Keratinocyte (primary cell): ENCODE measurements at regions not wholly inside any gene's neighbourhood (a gene's known extent, or its start where the extent isn't known, plus 50 kb on each side); places are given as distances from the start of the nearest gene placed in this dataset.

Experiments
- DNase-seq: peaks from one replicate; pipeline ENCODE4 v3.0.0-alpha.2; 2011; ENCODE audit warnings: low read depth, missing footprints, low spot score
- FAIRE-seq: peaks from 2 replicates; lab custom pipeline; 2011; peaks lifted over from hg19 to GRCh38; lab: Jason Lieb, UNC
- H2AFZ ChIP-seq: 2 replicates; pipeline ENCODE4 v1.6.0; 2012; ENCODE audit warnings: low read length, control low read depth, inconsistent platforms; ENCODE audit not compliant: control insufficient read depth
- H3K27ac ChIP-seq: 2 replicates; pipeline ENCODE4 v1.5.1; 2011; ENCODE audit warnings: low read length; ENCODE audit not compliant: control insufficient read depth, insufficient read depth
- H3K27me3 ChIP-seq: 3 replicates; pipeline ENCODE4 v1.6.0; 2011; ENCODE audit warnings: low read length; ENCODE audit not compliant: control insufficient read depth, insufficient read depth; ENCODE audit errors: extremely low read depth
- H3K36me3 ChIP-seq, 2 experiments: 2 replicates in 1 of 2; 3 replicates in 1 of 2; pipeline ENCODE4 v1.5.1; 2011; ENCODE audit warnings: low read length in 2 of 2, mild to moderate bottlenecking in 1 of 2; ENCODE audit not compliant: control insufficient read depth in 2 of 2, insufficient read depth in 2 of 2; ENCODE audit errors: extremely low read depth in 1 of 2
- H3K4me1 ChIP-seq: 3 replicates; pipeline ENCODE4 v1.5.1; 2011; ENCODE audit warnings: low read length; ENCODE audit not compliant: control insufficient read depth, insufficient read depth; ENCODE audit errors: extremely low read depth
- H3K4me2 ChIP-seq: 3 replicates; pipeline ENCODE4 v1.6.0; 2011; ENCODE audit warnings: low read depth, low read length; ENCODE audit not compliant: control insufficient read depth, insufficient read depth; ENCODE audit errors: extremely low read depth
- H3K4me3 ChIP-seq, 3 experiments: fragments of 200-600 bp in 1 of 3; sonication (generic) in 1 of 3; 2 replicates in 2 of 3; 3 replicates in 1 of 3; pipeline ENCODE4 v1.5.1; 2011 to 2016; ENCODE audit warnings: low read length in 3 of 3, mild to moderate bottlenecking in 3 of 3, control low read depth in 2 of 3, inconsistent platforms in 1 of 3, low read depth in 1 of 3, mixed read lengths in 1 of 3, mixed run types in 1 of 3, moderate library complexity in 1 of 3; ENCODE audit not compliant: control insufficient read depth in 2 of 3, insufficient read depth in 2 of 3; ENCODE audit errors: extremely low read depth in 1 of 3
- H3K79me2 ChIP-seq: 2 replicates; pipeline ENCODE4 v1.6.0; 2012; ENCODE audit warnings: low read length; ENCODE audit not compliant: control insufficient read depth, insufficient read depth
- H3K9ac ChIP-seq: 3 replicates; pipeline ENCODE4 v1.6.0; 2011; ENCODE audit warnings: low read length; ENCODE audit not compliant: control insufficient read depth, insufficient read depth; ENCODE audit errors: extremely low read depth
- H3K9me1 ChIP-seq: 3 replicates; pipeline ENCODE4 v1.6.0; 2011; ENCODE audit warnings: low read length; ENCODE audit not compliant: control insufficient read depth, insufficient read depth; ENCODE audit errors: extremely low read depth
- H3K9me3 ChIP-seq: 2 replicates; pipeline ENCODE4 v1.5.1; 2012; ENCODE audit warnings: low read depth, low read length; ENCODE audit not compliant: control insufficient read depth
- H4K20me1 ChIP-seq: 3 replicates; pipeline ENCODE4 v1.6.0; 2011; ENCODE audit warnings: low read length; ENCODE audit not compliant: control insufficient read depth, insufficient read depth; ENCODE audit errors: extremely low read depth
- EZH2 ChIP-seq: IDR thresholded peaks from one replicate; pipeline ENCODE4 v1.6.1; 2012; ENCODE audit warnings: inconsistent platforms, mild to moderate bottlenecking, low read length, moderate library complexity
- dilution Hi-C: fragments of 300-500 bp; cut with MboI; formaldehyde crosslinking; loops from one replicate; pipeline ENCODE4 v1.7.0; 2020; ENCODE audit warnings: low sequenced_read_pairs; ENCODE audit not compliant: extremely low pct_ligation_motif_present
- TF ChIP-seq, protein P1 (sequence below), 3 experiments: IDR thresholded peaks in 1 of 3; conservative IDR thresholded peaks in 1 of 3; optimal IDR thresholded peaks in 1 of 3; 2 replicates in 2 of 3; 3 replicates in 1 of 3; pipeline versions ENCODE3 to v1.5.1; 2011; ENCODE audit warnings: low read length in 3 of 3, mild to moderate bottlenecking in 3 of 3, moderate library complexity in 2 of 3, control low read depth in 1 of 3, inconsistent platforms in 1 of 3; ENCODE audit not compliant: insufficient read depth in 2 of 3; ENCODE audit errors: extremely low read depth in 1 of 3

DNA sequence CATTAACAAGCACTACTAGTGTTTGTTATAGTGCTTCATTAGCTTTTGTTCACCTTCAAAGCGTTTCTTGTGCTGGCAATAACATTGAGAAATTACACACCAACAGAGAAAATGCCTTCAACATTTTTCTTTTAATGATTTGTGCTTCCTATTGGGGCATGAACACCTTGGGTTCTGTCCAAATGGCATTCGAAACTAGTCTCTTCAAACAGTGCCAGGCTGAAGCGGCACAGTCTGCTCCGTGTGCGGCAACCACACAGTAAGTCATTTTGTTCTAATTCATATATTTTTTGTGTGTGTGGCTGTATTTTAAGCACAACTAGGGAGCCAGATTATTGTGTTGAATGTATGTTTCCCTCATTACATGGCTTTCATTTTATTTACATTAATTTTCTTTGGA lies 414.7 kb upstream of the SGCD start:
- DNase-seq (no peak), FAIRE-seq (no peak)
- no peaks in the 10 kb centered on the region for H3K9me3 ChIP-seq
- no peaks in the 10 kb centered on the region for H3K79me2 ChIP-seq
- H3K4me1 ChIP-seq = no peaks in the 10 kb centered on the region
- dilution Hi-C loops = no loop called here
- no peak overlapping the region for H2AFZ ChIP-seq
- TF ChIP-seq EZH2 = no peak
- TF ChIP-seq, protein P1, sequence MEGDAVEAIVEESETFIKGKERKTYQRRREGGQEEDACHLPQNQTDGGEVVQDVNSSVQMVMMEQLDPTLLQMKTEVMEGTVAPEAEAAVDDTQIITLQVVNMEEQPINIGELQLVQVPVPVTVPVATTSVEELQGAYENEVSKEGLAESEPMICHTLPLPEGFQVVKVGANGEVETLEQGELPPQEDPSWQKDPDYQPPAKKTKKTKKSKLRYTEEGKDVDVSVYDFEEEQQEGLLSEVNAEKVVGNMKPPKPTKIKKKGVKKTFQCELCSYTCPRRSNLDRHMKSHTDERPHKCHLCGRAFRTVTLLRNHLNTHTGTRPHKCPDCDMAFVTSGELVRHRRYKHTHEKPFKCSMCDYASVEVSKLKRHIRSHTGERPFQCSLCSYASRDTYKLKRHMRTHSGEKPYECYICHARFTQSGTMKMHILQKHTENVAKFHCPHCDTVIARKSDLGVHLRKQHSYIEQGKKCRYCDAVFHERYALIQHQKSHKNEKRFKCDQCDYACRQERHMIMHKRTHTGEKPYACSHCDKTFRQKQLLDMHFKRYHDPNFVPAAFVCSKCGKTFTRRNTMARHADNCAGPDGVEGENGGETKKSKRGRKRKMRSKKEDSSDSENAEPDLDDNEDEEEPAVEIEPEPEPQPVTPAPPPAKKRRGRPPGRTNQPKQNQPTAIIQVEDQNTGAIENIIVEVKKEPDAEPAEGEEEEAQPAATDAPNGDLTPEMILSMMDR (optimal IDR thresholded peaks at IDR 0.05 in 1 of 3, IDR thresholded peaks at IDR 0.05 in 1 of 3, conservative IDR thresholded peaks at IDR 0.05 in 1 of 3; ENCODE audit: extremely low read depth in 1 of 3, insufficient read depth in 2 of 3, low read length in 3 of 3) = no peak
- no peaks in the 10 kb centered on the region for H4K20me1 ChIP-seq
- H3K4me3 ChIP-seq = no peak overlapping the region
- H3K27me3 ChIP-seq = no peaks in the 10 kb centered on the region
- H3K36me3 ChIP-seq = no peaks in the 10 kb centered on the region
- no peak overlapping the region for H3K9ac ChIP-seq
- H3K4me2 ChIP-seq = no peak overlapping the region
- no peak overlapping the region for H3K27ac ChIP-seq
- H3K9me1 ChIP-seq = no peaks in the 10 kb centered on the region

DNA sequence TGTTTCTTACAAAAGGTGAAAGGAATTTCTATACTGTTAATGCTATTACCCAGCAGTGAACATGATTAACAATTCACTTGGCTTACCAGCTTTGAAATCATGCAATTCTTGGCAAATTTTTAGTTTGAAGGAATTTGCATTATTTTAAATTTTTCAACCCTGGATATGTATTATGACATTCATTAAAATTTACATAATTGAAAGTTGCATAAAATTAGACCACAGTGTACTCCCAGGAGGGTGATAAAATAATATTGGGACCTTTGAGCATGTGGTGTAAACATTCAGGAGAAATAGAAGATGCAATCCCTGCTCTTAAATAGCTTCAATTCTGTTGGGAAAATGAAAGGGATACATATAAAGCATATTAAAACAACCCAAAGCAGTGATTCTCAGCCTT lies 412.2 kb upstream of the SGCD start:
- no peak overlapping the region for H3K4me2 ChIP-seq
- H3K9me3 ChIP-seq = no peaks in the 10 kb centered on the region
- H3K79me2 ChIP-seq = no peaks in the 10 kb centered on the region
- no peak overlapping the region for H2AFZ ChIP-seq
- H3K27ac ChIP-seq = no peak overlapping the region
- no peaks in the 10 kb centered on the region for H4K20me1 ChIP-seq
- no peak for TF ChIP-seq EZH2
- TF ChIP-seq, protein P1 (optimal IDR thresholded peaks at IDR 0.05 in 1 of 3, IDR thresholded peaks at IDR 0.05 in 1 of 3, conservative IDR thresholded peaks at IDR 0.05 in 1 of 3; ENCODE audit: extremely low read depth in 1 of 3, insufficient read depth in 2 of 3, low read length in 3 of 3) = no peak
- FAIRE-seq (no peak), DNase-seq (no peak)
- no peaks in the 10 kb centered on the region for H3K4me1 ChIP-seq
- dilution Hi-C loops = no loop called here
- no peaks in the 10 kb centered on the region for H3K36me3 ChIP-seq
- no peak overlapping the region for H3K9ac ChIP-seq
- no peaks in the 10 kb centered on the region for H3K27me3 ChIP-seq
- H3K4me3 ChIP-seq = no peak overlapping the region
- no peaks in the 10 kb centered on the region for H3K9me1 ChIP-seq
